CD14-positive monocyte (primary cell): ENCODE measurements at regions not wholly inside any gene's neighbourhood (a gene's known extent, or its start where the extent isn't known, plus 50 kb on each side); places are given as distances from the start of the nearest gene placed in this dataset.

Experiments used
- DNase-seq, 3 donors: peaks; one replicate each; pipeline ENCODE4 v3.0.0-alpha.2; 2011 to 2022
- H2AFZ ChIP-seq: 2 replicates; pipeline ENCODE4 v1.6.0; 2012; ENCODE audit warnings: mild to moderate bottlenecking, low read depth, low read length, inconsistent platforms; ENCODE audit not compliant: insufficient read depth, poor library complexity, severe bottlenecking
- H3K27ac ChIP-seq, 2 donors: 1 replicate in 1 of 2; 2 replicates in 1 of 2; pipeline ENCODE4 v1.5.1; 2012 to 2013; ENCODE audit warnings: low read length in 2 of 2, control low read depth in 1 of 2, inconsistent platforms in 1 of 2, low read depth in 1 of 2, mild to moderate bottlenecking in 1 of 2
- H3K27me3 ChIP-seq, 2 donors: one replicate each; pipeline versions ENCODE4 v1.6.0 to v1.6.1; 2011 to 2013; ENCODE audit warnings: low read length in 2 of 2; ENCODE audit not compliant: control insufficient read depth in 2 of 2, insufficient read depth in 2 of 2
- H3K36me3 ChIP-seq, 2 donors: replicated peaks in 1 of 2; 1 replicate in 1 of 2; 2 replicates in 1 of 2; pipeline versions ENCODE4 v1.5.1 to v1.6.1; 2012 to 2013; ENCODE audit warnings: low read length in 2 of 2, control low read depth in 1 of 2, inconsistent platforms in 1 of 2, mild to moderate bottlenecking in 1 of 2; ENCODE audit not compliant: insufficient read depth in 2 of 2, control insufficient read depth in 1 of 2
- H3K4me1 ChIP-seq, 2 donors: 1 replicate in 1 of 2; 2 replicates in 1 of 2; pipeline versions ENCODE4 v1.5.1 to v1.6.1; 2012 to 2013; ENCODE audit warnings: low read length in 2 of 2, control low read depth in 1 of 2, inconsistent platforms in 1 of 2, mild to moderate bottlenecking in 1 of 2, moderate library complexity in 1 of 2; ENCODE audit not compliant: insufficient read depth in 2 of 2, control insufficient read depth in 1 of 2
- H3K4me2 ChIP-seq: replicated peaks from 2 replicates; pipeline ENCODE3; 2012; ENCODE audit warnings: low read length, moderate library complexity, mild to moderate bottlenecking; ENCODE audit not compliant: poor library complexity, severe bottlenecking; ENCODE audit errors: extremely low read depth
- H3K4me3 ChIP-seq, 3 experiments: fragments of 200-600 bp in 1 of 3; sonication (generic) in 1 of 3; replicated peaks in 1 of 3; 1 replicate in 2 of 3; 2 replicates in 1 of 3; pipeline ENCODE4 v1.5.1; 2011 to 2013; ENCODE audit warnings: low read length in 3 of 3, mild to moderate bottlenecking in 3 of 3, control low read depth in 2 of 3, low read depth in 2 of 3, inconsistent platforms in 1 of 3, moderate library complexity in 1 of 3
- H3K79me2 ChIP-seq: 2 replicates; pipeline ENCODE4 v1.6.0; 2012; ENCODE audit warnings: mild to moderate bottlenecking, control low read depth, inconsistent platforms, low read length, moderate library complexity; ENCODE audit not compliant: insufficient read depth
- H3K9ac ChIP-seq: 2 replicates; pipeline ENCODE4 v1.6.0; 2017; ENCODE audit warnings: low read length, mild to moderate bottlenecking; ENCODE audit not compliant: insufficient read depth, poor library complexity, severe bottlenecking
- H3K9me3 ChIP-seq, 2 donors: replicated peaks in 1 of 2; 1 replicate in 1 of 2; 2 replicates in 1 of 2; pipeline versions ENCODE4 v1.5.1 to v1.6.1; 2012 to 2013; ENCODE audit warnings: low read length in 2 of 2, control low read depth in 1 of 2; ENCODE audit not compliant: control insufficient read depth in 1 of 2, insufficient read depth in 1 of 2
- H4K20me1 ChIP-seq: 2 replicates; pipeline ENCODE4 v1.6.0; 2012; ENCODE audit warnings: mild to moderate bottlenecking, low read length, control low read depth, moderate library complexity; ENCODE audit not compliant: insufficient read depth
- H3K27ac Mint-ChIP-seq, 7 donors: one replicate each; pipeline ENCODE4 v1.8.0; 2020; ENCODE audit warnings: mild to moderate bottlenecking in 7 of 7, mixed read lengths in 7 of 7, moderate library complexity in 6 of 7, inconsistent platforms in 2 of 7
- H3K27me3 Mint-ChIP-seq, 3 donors: one replicate each; pipeline ENCODE4 v1.8.0; 2021 to 2022; ENCODE audit warnings: low read depth in 3 of 3, mild to moderate bottlenecking in 3 of 3, mixed read lengths in 3 of 3, moderate library complexity in 3 of 3, inconsistent platforms in 1 of 3
- H3K36me3 Mint-ChIP-seq, 2 donors: one replicate each; pipeline ENCODE4 v1.8.0; 2020; ENCODE audit warnings: mixed read lengths in 2 of 2, inconsistent platforms in 1 of 2, mild to moderate bottlenecking in 1 of 2
- H3K4me1 Mint-ChIP-seq: one replicate; pipeline ENCODE4 v1.8.0; 2020; ENCODE audit warnings: mild to moderate bottlenecking, mixed read lengths
- H3K4me3 Mint-ChIP-seq, 2 donors: one replicate each; pipeline ENCODE4 v1.8.0; 2020; ENCODE audit warnings: mild to moderate bottlenecking in 2 of 2, mixed read lengths in 2 of 2, moderate library complexity in 1 of 2
- H3K9me3 Mint-ChIP-seq, 7 donors: one replicate each; pipeline ENCODE4 v1.8.0; 2020 to 2022; ENCODE audit warnings: mixed read lengths in 7 of 7, mild to moderate bottlenecking in 6 of 7, moderate library complexity in 6 of 7, inconsistent platforms in 2 of 7
- WGBS: methylation state at CpG from one replicate; pipeline ENCODE4 v1.1.5; 2013; ENCODE audit warnings: missing lambda C conversion rate; ENCODE audit not compliant: insufficient coverage; 5-methylcytosine and 5-hydroxymethylcytosine counted together
- intact Hi-C, 2 donors: fragments of 100-400 bp; cut with micrococcal nuclease; formaldehyde crosslinking; loops; one replicate each; pipeline versions ENCODE4 v1.15.0 to v1.15.1; 2023
- TF ChIP-seq, protein P1 (sequence below): fragments of 200-600 bp; IDR thresholded peaks from one replicate; pipeline ENCODE4 v1.8.0; 2022; ENCODE audit warnings: antibody characterized with exemption, mild to moderate bottlenecking

DNA sequence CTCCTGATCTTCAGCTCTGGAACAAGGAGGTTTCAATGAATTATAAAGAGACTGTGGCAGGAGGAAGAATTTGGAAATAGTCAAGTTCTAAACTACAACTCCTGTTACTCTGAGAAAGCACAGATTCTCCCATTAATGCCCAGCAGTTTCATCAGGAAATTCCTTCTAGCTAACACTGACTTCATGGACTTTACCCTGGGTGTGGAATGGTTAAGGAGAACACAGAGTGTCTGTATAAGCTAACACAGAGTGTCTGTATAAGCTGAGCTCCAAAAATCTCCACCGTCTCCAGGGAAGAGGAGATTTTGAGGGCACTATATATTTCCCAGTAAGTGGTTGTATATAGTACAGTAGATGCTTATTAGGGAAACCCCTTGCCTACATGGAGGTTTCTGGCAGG is 675.5 kb downstream of the XPNPEP1 start:
- Histone ChIP-seq H3K4me3 (no peak overlapping the region), H3K4me1 (no peaks in the 10 kb centered on the region), H3K27ac (no peak overlapping the region), H3K9me3 (peaks cover 19 to 24% of the 10 kb centered on the region in 2 donors), H3K79me2 (no peaks in the 10 kb centered on the region), H4K20me1 (no peaks in the 10 kb centered on the region), H2AFZ (no peak overlapping the region), H3K27me3 (no peaks in the 10 kb centered on the region), H3K9ac (no peak overlapping the region), H3K4me2 (no peak overlapping the region), H3K36me3 (no peaks in the 10 kb centered on the region)
- H3K36me3 Mint-ChIP-seq: no peaks in the 10 kb centered on the region
- no peak overlapping the region for H3K4me3 Mint-ChIP-seq
- H3K4me1 Mint-ChIP-seq: no peaks in the 10 kb centered on the region
- H3K27me3 Mint-ChIP-seq: no peaks in the 10 kb centered on the region
- DNase-seq: no peak
- TF ChIP-seq, protein P1, sequence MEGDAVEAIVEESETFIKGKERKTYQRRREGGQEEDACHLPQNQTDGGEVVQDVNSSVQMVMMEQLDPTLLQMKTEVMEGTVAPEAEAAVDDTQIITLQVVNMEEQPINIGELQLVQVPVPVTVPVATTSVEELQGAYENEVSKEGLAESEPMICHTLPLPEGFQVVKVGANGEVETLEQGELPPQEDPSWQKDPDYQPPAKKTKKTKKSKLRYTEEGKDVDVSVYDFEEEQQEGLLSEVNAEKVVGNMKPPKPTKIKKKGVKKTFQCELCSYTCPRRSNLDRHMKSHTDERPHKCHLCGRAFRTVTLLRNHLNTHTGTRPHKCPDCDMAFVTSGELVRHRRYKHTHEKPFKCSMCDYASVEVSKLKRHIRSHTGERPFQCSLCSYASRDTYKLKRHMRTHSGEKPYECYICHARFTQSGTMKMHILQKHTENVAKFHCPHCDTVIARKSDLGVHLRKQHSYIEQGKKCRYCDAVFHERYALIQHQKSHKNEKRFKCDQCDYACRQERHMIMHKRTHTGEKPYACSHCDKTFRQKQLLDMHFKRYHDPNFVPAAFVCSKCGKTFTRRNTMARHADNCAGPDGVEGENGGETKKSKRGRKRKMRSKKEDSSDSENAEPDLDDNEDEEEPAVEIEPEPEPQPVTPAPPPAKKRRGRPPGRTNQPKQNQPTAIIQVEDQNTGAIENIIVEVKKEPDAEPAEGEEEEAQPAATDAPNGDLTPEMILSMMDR: no peak
- intact Hi-C loops: no loop called here
- H3K9me3 Mint-ChIP-seq: peaks cover 4 to 15% (median 12%) of the 10 kb centered on the region in 7 donors
- no CpG with 5 or more reads among the region's 1 CpG for WGBS
- H3K27ac Mint-ChIP-seq: no peak overlapping the region

DNA sequence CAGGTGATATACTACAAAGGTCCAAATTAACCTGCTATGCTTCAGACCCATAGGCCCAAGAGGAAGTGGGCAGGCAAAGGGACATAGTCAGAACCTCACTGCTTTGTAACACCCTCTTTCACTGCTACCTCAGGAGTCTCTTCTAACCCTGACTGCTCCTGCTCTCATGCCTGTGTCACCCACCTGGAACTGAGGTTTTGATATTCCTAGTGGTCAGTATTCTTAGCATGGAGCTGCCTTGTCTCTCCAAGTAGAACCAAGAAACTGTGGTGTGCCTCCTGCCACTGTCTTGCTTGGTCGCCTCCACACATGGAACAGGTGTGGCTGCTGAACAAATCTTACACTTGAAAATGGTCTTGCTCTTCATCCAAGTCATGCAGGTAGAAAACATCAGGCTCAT is 677.5 kb downstream of the XPNPEP1 start:
- H3K27me3 ChIP-seq: no peaks in the 10 kb centered on the region
- H4K20me1 ChIP-seq: no peaks in the 10 kb centered on the region
- H3K9me3 ChIP-seq: peaks cover 19 to 21% of the 10 kb centered on the region in 2 donors
- H3K9ac ChIP-seq: no peak overlapping the region
- H3K4me1 ChIP-seq: no peaks in the 10 kb centered on the region
- no peaks in the 10 kb centered on the region for H3K4me1 Mint-ChIP-seq
- intact Hi-C loops: no loop called here
- no peaks in the 10 kb centered on the region for H3K79me2 ChIP-seq
- H3K27ac ChIP-seq: no peak overlapping the region
- TF ChIP-seq, protein P1: no peak
- H3K36me3 Mint-ChIP-seq: no peaks in the 10 kb centered on the region
- H3K27ac Mint-ChIP-seq: no peak overlapping the region
- DNase-seq: no peak
- H3K4me2 ChIP-seq: no peak overlapping the region
- no peaks in the 10 kb centered on the region for H3K36me3 ChIP-seq
- no peaks in the 10 kb centered on the region for H3K27me3 Mint-ChIP-seq
- H3K4me3 Mint-ChIP-seq: no peak overlapping the region
- no peak overlapping the region for H3K4me3 ChIP-seq
- H2AFZ ChIP-seq: no peak overlapping the region
- peaks cover 5 to 13% (median 11%) of the 10 kb centered on the region in 7 donors for H3K9me3 Mint-ChIP-seq
- WGBS: 100% methylated on average over 1 of the region's 1 CpG
